Pons (tissue), 1 donor: ENCODE measurements at regions not wholly inside any gene's neighbourhood (a gene's known extent, or its start where the extent isn't known, plus 50 kb on each side); places are given as distances from the start of the nearest gene placed in this dataset.
A peak's percentile ranks its signal among the peaks of the same experiment; 100 is the strongest.
"Not testable (repeated sequence)": the region's sequence is repeated elsewhere in the genome, so short reads cannot be mapped to it uniquely, and the experiment has no call there.

Experiments
- DNase-seq: peaks from one replicate; pipeline ENCODE4 v3.0.0-alpha.2; 2016; ENCODE audit warnings: low spot score

GRCh38 chr4:174183259-174183658, 100.2 kb downstream of the FBXO8 start:
- DNase-seq = no peak

- DNase-seq = no peak
Observed at GRCh38 chr4:174181827-174182226, 101.6 kb downstream of the FBXO8 start.

DNA sequence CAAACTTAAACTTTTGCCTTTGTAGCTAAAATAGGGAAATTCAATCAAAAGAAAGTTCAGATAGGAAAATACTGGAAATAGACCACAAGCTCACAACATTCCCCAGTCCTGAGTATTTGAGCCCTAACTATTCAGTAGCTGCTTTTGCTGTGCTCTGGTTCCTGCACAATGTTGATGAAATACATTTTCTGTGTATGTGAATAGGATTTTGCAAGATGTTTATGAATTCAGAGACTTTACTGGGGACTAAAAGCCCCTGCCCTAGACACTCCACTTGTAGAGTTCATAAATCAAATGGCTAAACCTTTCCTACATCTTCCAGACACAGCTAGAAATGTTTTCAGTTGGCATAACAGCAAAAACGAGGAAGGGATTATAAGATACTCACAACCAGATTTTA, 105.9 kb downstream of the FBXO8 start:
- DNase-seq = no peak

DNA sequence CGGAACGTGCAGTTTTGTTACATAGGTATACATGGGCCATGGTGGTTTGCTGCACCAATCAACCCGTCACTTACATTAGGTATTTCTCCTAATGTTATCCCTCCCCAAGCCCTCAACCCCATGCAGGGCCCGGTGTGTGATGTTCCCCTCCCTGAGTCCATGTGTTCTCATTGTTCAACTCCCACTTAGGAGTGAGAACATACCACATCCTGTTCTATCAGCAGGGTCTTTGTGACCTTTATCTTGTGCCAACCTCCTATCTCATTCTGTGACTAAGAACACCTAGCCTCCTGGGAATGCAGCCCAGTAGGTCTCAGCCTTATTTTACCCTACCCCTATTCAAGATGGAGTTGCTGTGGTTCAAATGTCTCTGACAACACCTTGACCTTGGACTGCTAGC, 107.6 kb downstream of the FBXO8 start:
- DNase-seq = not testable (repeated sequence)

DNA sequence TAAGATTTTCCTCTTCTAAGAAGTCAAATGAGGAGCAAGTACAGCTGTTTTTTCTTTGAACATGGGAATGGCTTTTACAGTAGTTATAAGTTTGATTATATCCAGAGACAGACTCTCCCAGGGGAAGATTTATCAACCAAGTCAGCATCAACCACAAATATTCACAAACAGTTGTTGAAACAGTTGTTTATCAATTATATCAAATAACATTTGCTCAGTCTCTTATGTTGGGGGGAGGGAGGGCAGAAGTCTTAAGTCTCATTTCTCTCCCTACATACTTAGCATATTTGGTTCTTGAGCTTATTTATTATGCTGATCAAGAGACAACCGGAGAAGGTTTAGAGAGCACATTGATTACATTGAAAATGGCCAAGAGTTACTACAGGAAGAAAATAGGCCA, 110.1 kb downstream of the FBXO8 start:
- no peak for DNase-seq

DNA sequence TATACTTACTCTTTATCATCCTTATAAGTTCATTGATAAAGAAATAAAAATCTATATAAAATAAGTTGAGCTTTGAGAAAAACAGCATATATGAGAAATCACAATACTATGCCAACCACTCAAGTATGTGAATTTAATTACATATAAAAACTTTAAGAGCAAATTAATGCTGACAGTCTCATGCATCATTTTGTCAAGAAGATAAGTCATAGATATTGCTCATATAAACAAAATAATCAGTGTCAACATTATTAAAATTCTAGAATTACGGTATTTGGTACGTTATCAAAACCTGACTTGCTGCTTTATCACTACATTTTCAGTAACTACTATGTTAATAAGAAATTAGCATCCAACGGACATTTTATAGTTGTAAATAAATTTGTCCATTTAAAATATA, 111.2 kb downstream of the FBXO8 start:
- no peak for DNase-seq

DNA sequence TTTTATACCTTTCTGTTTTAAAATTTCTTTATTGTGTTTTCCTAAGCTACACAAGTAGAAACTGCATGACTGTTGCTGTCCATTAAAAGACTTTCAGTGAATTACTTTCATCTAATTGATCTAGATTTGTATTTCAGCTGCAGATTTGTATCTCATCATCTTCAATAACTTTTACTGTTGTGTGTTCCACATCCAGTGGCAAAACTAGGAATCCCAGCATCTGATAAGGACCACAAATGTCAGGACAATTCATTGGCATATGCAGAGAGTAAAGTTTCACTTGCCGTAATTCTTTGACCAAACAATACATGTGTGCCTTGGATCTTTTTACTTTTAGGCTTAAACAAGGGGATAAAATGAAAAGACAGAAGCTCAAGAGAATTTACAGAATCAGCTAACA, 112.6 kb downstream of the FBXO8 start:
- no peak for DNase-seq

GRCh38 chr4:174170091-174170490, 113.4 kb downstream of the FBXO8 start:
- DNase-seq = no peak

DNA sequence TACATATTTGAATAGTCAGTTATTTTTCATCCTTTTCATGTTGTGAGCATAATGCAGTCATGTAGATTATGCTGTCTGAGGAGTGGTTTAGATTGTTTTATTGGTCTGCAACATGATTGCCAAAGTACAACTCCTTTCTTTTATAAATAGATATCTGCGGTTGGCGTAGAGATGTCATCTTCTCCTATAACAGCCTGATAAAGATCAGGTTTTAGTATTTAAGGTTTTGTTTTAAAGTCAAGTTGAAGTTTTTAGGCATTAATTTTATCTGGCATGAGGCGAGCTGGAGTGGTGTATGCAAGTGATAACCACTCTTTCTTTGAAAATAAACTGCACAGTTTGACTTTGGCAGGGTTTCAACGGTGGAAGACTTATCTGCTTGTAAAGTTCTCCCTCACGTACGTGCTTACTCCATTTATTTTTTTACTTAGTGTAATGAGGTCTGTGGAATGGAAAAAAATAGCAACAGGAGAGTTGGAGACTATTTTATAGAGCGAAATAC, 126.3 kb downstream of the FBXO8 start:
- no peak for DNase-seq

GRCh38 chr4:174156239-174156826, 127.1 kb downstream of the FBXO8 start:
- peak; percentile 57 for DNase-seq

- DNase-seq = peak; percentile 9
Observed at GRCh38 chr4:174154215-174154854, 129.1 kb downstream of the FBXO8 start.

DNA sequence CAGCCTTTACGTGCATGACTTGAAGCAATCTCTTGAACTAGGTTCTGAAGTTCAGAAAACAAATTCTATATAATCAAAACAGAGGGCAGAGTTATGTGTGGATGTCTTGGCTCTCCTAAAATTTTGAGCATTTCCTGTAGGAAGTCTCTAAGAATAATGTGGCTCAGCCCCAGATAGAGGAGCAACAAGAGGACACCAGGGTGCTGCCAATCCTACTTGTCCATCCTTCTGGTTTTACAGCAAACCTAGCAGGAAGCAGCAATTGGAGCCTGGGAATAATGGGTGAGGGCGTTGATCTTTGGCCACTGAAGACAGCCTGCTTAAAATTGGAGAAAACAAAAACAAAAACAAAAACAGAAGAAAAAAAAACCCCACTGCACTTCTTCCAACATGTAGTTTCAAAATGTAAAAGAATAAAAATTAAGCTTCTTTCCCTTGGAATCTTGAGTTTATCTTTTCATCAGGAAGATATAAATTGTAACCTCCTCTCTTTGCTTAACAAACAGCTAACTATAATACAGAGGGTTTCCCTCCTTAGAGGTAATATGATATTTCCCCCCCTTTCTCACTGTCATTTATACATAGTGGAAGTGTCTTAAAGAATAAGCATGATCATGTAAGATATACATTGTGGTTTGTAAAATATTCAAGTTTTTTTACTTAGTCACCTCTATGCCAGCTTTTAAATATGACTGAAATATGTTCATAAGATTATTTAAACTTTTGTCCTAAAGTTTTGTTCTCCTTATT, 130.6 kb downstream of the FBXO8 start:
- DNase-seq = no peak

DNA sequence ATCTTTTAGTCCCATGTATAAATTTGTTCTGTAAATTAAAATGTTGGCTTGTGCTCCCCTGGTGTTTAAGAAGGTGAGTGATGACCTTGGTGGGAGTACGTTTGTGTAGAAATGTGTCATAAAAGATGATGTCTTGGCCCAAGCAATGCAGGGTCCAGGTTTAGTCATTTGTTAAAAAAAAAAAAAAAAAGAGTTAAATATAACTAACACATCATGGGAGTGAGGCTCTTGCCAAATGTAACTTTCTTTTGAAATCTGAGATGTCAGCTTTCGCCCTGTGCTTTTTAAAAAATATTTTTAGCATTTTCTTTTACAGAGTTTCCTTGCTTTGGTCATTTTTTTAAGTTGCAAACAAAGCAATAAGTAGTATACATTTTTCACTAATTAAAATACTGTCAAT, 135.6 kb downstream of the FBXO8 start:
- no peak for DNase-seq

DNA sequence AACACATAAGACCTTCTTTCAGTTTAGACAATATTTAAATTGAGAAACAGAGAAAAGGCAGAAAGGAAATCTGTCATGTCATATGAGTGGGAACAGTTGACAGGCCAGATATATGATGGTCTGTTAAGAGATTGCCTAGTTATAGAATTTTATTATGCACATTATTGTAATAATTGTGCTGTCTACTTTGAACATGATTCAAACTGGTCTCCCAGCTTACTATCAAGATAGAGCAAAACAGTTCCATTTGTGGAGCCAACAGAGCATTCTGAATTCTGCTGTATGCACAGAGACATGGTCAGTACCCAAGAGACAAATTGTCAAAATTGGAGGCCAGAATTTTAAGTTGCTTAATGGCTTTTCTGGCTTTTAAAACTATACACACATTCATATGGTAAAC, 139.4 kb downstream of the FBXO8 start:
- DNase-seq = no peak

DNA sequence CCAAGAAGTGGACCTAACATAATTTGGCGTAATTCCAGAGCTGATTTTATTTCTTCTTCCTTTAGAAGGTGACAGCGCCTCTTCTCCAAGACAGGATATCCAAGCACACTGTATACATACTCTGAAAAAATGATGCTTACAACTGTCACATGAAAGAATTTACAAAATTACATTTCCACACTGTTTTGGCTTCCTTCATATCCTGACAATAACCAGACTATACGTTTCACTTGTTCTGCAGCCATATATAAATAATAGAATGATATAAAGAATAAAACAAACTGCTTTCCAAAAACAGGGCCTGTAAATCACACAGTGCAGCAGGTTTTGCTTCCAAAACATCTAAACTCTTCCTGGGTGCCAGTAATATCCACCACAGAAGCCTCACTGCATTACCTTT, 141.6 kb downstream of the FBXO8 start:
- no peak for DNase-seq

DNA sequence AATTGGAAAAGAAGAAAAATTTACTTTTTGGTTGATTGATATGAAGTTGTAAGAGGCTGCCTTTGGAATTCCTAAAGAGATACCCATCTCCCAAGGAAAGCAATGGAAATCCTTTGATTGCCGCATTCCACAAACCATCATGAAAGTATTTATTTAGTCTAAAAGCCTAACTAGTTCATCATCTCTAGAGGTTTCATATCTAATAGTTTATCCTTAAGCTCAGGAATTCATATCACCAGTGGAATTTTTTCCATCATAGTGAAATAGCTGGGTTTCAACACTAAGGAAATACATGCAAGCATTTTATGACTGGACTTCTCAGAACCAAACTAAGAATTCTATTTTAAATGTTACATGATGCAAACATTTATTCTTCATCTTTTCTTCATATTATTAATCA, 144.9 kb downstream of the FBXO8 start:
- DNase-seq = no peak

DNA sequence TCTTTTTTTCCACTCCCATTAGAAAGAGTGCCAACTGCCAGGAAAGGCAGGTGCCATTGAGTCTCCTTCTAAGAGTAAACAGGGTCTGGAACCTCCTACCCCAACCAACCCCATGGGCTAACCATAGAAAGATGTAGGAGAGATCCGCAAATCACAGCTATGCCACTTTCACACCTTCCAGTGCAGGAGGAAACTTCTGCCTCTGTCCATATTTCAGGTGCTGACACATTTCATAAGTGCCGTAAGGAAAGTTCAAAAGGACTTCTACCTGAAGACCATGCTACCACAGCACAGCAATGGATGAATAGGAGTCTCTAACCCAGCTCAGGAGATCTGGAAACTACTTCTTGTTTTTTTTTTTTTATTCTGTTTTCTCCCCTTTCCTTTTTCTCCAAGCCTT, 145.8 kb downstream of the FBXO8 start:
- no peak for DNase-seq

DNA sequence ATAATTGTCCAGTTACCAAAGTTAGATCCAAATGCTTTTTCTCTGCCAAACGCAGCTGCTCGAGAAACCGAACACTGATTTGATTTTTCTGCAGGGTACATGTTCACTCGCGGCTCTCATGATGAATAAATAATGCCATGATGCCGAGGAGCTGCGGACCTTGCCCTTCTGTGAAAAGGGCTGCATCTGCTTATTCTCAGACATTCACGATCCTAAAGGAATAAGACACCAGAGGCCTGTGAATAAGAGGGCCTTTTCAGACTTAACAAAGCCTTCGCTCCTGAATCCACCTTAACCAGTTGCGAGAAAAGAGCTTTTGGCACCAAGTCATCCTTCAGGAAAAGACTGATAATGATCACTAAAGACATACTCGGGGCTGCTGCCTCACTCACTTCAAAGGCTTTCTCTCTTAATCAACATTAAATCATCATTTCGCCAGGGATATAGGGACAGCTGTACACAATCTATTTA, 147.5 kb downstream of the FBXO8 start:
- peak; percentile 8 for DNase-seq

- DNase-seq = no peak
Observed at GRCh38 chr4:174135530-174135929, 147.9 kb downstream of the FBXO8 start.

- no peak for DNase-seq
Observed at GRCh38 chr4:174134361-174134760, 149.1 kb downstream of the FBXO8 start.

- DNase-seq = no peak
Observed at GRCh38 chr4:174133551-174133950, 149.9 kb downstream of the FBXO8 start.

DNA sequence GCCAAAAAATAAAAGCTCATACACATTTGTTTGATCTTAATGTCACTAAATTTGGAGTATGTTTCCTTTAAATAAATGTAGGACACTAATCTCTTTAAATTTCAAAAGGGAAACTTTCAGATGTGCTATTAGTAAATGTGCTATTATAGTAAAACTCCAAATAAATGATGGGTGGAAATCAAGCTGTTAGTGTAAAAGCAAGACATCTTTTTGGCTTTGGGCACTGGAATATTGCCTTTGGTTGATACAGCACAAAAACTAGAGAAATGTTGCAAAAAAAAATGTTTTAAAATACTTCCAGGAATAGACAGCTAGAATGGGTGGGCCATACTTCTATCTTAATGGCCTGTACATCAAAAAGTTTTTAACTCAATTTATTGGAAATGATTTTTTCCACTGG, 151.6 kb downstream of the FBXO8 start:
- DNase-seq = no peak

DNA sequence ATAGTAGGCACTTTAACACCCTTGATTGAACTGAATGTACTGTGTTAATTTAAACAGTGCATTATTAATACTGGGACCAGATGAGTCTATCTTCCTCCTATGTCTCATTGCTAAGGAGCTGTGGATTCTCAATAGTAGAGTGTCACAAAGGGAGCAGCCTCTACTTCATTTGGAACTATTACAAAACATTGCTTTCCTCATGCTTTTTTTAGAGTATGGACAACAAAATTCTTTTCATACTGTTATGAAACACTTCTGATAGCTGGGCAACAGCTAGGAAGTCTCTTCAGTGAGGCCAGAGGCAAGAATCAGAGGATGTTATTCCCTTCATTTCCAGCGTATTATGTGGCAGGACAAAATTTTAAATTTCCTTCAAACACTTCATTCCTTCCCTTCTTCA, 160.8 kb downstream of the FBXO8 start:
- no peak for DNase-seq
